ENCODE measurements at regions not wholly inside any gene's neighbourhood (a gene's known extent, or its start where the extent isn't known, plus 50 kb on each side); places are given as distances from the start of the nearest gene placed in this dataset.

DNA sequence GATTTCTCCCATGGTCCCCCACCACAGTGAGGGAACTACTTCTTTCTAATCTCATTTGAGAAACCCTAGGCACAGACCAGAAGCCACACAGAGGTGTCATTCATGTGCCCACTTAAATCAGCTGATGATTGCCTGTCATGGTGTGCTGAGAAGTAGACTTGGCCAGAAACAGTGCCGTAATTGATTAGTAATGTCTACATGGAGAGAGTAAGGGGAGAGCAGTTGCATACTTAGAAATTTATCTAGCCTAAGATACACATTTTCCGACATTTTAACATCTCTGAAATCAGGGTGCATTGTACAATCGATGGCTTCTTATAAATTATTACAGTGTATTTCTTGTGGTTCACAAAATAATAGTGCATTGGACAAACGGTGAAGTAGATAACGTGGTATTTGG is 271.8 kb downstream of the IRF8 start:
- no peak for FAIRE-seq
- TF ChIP-seq, protein P1, sequence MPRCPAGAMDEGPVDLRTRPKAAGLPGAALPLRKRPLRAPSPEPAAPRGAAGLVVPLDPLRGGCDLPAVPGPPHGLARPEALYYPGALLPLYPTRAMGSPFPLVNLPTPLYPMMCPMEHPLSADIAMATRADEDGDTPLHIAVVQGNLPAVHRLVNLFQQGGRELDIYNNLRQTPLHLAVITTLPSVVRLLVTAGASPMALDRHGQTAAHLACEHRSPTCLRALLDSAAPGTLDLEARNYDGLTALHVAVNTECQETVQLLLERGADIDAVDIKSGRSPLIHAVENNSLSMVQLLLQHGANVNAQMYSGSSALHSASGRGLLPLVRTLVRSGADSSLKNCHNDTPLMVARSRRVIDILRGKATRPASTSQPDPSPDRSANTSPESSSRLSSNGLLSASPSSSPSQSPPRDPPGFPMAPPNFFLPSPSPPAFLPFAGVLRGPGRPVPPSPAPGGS (IDR thresholded peaks at IDR 0.05) = no peak
- TF ChIP-seq SMC3 (IDR thresholded peaks at IDR 0.05) = no peak
- no peak for TF ChIP-seq CHD2 (IDR thresholded peaks at IDR 0.05; ENCODE audit: low read length, partially characterized antibody)
- no peak for TF ChIP-seq POLR2A (IDR thresholded peaks at IDR 0.05; ENCODE audit: low read length)
- TF ChIP-seq CEBPB (IDR thresholded peaks at IDR 0.05) = no peak
- no peak for TF ChIP-seq ESRRA (IDR thresholded peaks at IDR 0.05; ENCODE audit: borderline replicate concordance, low read length)
- no peak for TF ChIP-seq NR3C1 (IDR thresholded peaks at IDR 0.05)
- TF ChIP-seq PBX3 (IDR thresholded peaks at IDR 0.05) = no peak
- TF ChIP-seq, protein P2, sequence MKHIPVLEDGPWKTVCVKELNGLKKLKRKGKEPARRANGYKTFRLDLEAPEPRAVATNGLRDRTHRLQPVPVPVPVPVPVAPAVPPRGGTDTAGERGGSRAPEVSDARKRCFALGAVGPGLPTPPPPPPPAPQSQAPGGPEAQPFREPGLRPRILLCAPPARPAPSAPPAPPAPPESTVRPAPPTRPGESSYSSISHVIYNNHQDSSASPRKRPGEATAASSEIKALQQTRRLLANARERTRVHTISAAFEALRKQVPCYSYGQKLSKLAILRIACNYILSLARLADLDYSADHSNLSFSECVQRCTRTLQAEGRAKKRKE (CRISPR knock-in tag; IDR thresholded peaks at IDR 0.05; ENCODE audit: low read depth) = no peak
- TF ChIP-seq JUNB (IDR thresholded peaks at IDR 0.05) = no peak
- Histone ChIP-seq H3K27ac (no peak overlapping the region), H3K9me3 (peaks cover 14% of the 10 kb centered on the region), H3K4me2 (no peak overlapping the region), H3K4me1 (no peaks in the 10 kb centered on the region), H3K4me3 (no peak overlapping the region)
- ChIA-PET CTCF (no interaction called here), POLR2A (no interaction called here)
- DNase-seq (ENCODE audit: low read depth in 1 of 2, low spot score in 1 of 2) = no peak
- WGBS (ENCODE audit: missing lambda C conversion rate) = 20% methylated on average over 5 of the region's 5 CpGs
- no peak for ATAC-seq

- Histone ChIP-seq H3K4me3 (no peak overlapping the region), H3K4me1 (no peaks in the 10 kb centered on the region), H3K9me3 (peaks cover 8% of the 10 kb centered on the region), H3K27ac (no peak overlapping the region), H3K4me2 (no peak overlapping the region)
- FAIRE-seq = no peak
- TF ChIP-seq, protein P1 (IDR thresholded peaks at IDR 0.05) = no peak
- TF ChIP-seq, protein P3, sequence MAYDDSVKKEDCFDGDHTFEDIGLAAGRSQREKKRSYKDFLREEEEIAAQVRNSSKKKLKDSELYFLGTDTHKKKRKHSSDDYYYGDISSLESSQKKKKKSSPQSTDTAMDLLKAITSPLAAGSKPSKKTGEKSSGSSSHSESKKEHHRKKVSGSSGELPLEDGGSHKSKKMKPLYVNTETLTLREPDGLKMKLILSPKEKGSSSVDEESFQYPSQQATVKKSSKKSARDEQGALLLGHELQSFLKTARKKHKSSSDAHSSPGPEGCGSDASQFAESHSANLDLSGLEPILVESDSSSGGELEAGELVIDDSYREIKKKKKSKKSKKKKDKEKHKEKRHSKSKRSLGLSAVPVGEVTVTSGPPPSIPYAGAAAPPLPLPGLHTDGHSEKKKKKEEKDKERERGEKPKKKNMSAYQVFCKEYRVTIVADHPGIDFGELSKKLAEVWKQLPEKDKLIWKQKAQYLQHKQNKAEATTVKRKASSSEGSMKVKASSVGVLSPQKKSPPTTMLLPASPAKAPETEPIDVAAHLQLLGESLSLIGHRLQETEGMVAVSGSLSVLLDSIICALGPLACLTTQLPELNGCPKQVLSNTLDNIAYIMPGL (CRISPR knock-in tag; IDR thresholded peaks at IDR 0.05; ENCODE audit: borderline replicate concordance) = no peak
- TF ChIP-seq ZNF302 (CRISPR knock-in tag; IDR thresholded peaks at IDR 0.05) (no peak), SREBF2 (IDR thresholded peaks at IDR 0.05) (no peak)
- ChIA-PET CTCF (no interaction called here), POLR2A (no interaction called here)
- ATAC-seq = no peak
- no peak for DNase-seq (ENCODE audit: low read depth in 1 of 2, low spot score in 1 of 2)
- WGBS (ENCODE audit: missing lambda C conversion rate) = 49% methylated on average over 5 of the region's 5 CpGs
Observed at GRCh38 chr16:86171329-86171728, 272.4 kb downstream of the IRF8 start.

DNA sequence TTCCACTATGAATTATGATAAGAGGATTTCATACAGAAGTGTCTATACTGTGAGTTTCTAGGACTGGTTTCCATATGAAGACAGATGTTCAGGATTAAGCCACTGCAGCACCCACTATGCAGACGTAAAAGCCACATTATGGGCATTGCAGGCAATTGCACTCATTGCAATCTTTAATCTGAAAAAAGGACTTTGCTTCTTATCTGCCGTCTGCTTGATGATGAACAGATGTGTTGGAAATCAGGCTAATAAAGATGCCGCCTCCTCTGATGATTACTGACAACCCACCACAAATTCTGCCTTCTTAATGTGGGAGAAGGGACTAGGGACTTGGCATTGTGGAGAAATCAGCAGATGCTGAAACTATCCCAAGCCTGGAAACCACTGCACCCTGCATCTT is 276.9 kb downstream of the IRF8 start:
- ATAC-seq = no peak
- POLR2A ChIA-PET = no interaction called here
- H3K4me3 ChIP-seq = no peak overlapping the region

More for the DNA sequence above, 276.9 kb downstream of the IRF8 start:
- H3K27ac ChIP-seq = no peak overlapping the region
- no peak for FAIRE-seq
- no peaks in the 10 kb centered on the region for H3K9me3 ChIP-seq
- CTCF ChIA-PET = no interaction called here
- no peak for DNase-seq (ENCODE audit: low read depth in 1 of 2, low spot score in 1 of 2)
- TF ChIP-seq MYC (IDR thresholded peaks at IDR 0.05; ENCODE audit: borderline replicate concordance, low read length) = no peak
- TF ChIP-seq CHD2 (IDR thresholded peaks at IDR 0.05; ENCODE audit: low read length, partially characterized antibody) = no peak
- TF ChIP-seq TFCP2L1 (CRISPR knock-in tag; IDR thresholded peaks at IDR 0.05) = no peak
- no peak for TF ChIP-seq POLR2AphosphoS2 (conservative IDR thresholded peaks at IDR 0.05; ENCODE audit: low read length)
- TF ChIP-seq KDM1A (IDR thresholded peaks at IDR 0.05; ENCODE audit: low read depth) = no peak
- TF ChIP-seq NFE2L2 (conservative IDR thresholded peaks at IDR 0.05; ENCODE audit: low read length) = no peak
- TF ChIP-seq HDAC2 (IDR thresholded peaks at IDR 0.05) = no peak
- no peak for TF ChIP-seq EP300 (IDR thresholded peaks at IDR 0.05)
- no peak for TF ChIP-seq ESRRA (IDR thresholded peaks at IDR 0.05; ENCODE audit: borderline replicate concordance, low read length)
- no peak for TF ChIP-seq CHD4 (IDR thresholded peaks at IDR 0.05; ENCODE audit: borderline replicate concordance)
- TF ChIP-seq, protein P4, sequence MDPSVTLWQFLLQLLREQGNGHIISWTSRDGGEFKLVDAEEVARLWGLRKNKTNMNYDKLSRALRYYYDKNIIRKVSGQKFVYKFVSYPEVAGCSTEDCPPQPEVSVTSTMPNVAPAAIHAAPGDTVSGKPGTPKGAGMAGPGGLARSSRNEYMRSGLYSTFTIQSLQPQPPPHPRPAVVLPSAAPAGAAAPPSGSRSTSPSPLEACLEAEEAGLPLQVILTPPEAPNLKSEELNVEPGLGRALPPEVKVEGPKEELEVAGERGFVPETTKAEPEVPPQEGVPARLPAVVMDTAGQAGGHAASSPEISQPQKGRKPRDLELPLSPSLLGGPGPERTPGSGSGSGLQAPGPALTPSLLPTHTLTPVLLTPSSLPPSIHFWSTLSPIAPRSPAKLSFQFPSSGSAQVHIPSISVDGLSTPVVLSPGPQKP (IDR thresholded peaks at IDR 0.05; ENCODE audit: low read depth, low read length) = no peak
- TF ChIP-seq RCOR1 (IDR thresholded peaks at IDR 0.05; ENCODE audit: low read depth, low read length) = no peak
- no peak for TF ChIP-seq BHLHE40 (IDR thresholded peaks at IDR 0.05; ENCODE audit: low read depth, low read length)
- H3K4me2 ChIP-seq = no peak overlapping the region
- no peaks in the 10 kb centered on the region for H3K4me1 ChIP-seq
- WGBS (ENCODE audit: missing lambda C conversion rate) = 21% methylated on average over 3 of the region's 3 CpGs

Data from A549 (cell line).